ENCODE measurements at regions not wholly inside any gene's neighbourhood (a gene's known extent, or its start where the extent isn't known, plus 50 kb on each side); places are given as distances from the start of the nearest gene placed in this dataset.

DNA sequence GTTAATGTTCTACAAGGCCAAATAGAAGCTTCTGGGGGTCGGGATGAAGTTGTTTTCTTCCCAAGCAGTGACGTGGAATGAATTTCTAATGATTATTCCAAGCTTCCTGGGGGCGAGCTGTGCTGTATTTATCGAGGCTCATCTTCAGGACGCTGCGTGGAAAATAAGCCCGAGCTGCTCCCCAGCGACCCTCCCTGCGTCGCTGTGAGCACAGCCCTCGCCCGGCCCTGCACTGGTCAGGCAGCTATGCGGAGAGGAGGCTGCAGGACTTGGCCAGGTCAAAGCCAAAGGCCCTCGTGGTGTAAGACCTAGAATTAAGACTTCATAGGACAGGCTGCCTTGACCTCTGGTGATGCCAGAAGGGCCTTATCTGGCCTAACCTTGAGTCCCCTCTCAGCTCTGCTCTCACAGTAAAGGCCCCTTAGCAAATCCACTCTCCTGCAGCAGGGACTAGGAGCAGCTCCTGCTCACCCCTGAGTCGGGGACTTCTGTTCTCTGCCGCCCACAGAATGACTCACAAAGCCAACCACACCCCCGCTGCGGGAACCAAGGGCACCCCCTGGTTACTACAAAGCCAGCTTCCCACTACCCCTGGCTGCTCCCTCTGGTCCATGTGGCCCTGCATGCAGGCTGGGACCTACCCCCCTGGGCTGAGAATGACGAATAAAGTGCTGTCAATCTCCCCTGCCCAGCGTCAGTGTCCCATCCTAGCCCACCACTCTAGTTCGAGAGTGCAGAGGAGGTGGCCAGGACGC is 501.6 kb downstream of the TCERG1L start:
- Mint-ChIP-seq H3K36me3 (ENCODE audit: low read depth) (no peaks in the 10 kb centered on the region), H3K4me3 (no peak overlapping the region), H3K27ac (no peak overlapping the region), H3K9me3 (peaks cover 4% of the 10 kb centered on the region), H3K4me1 (ENCODE audit: low read depth) (no peaks in the 10 kb centered on the region), H3K27me3 (ENCODE audit: low read depth) (no peaks in the 10 kb centered on the region)
- DNase-seq (ENCODE audit: low spot score): no peak

DNA sequence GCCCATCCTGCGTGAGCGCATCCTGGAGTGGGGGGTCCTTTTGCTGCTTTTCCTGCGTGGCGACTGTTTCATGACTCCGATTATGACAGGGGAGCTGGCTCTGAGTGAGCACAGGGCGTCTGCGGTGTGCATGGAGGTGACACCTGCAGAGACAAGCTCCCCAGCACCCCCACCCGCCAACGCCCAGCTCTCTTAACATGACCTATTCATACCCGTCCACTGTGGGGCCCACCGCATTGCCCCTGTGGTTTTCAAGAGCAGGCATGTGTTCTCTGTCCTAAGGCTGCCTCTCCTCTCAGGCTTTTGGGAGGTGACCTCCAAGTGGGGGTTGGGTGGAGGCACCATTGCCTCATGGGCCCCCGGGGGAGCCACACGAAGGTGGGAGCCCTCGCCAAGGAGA is 500.7 kb downstream of the TCERG1L start:
- no peaks in the 10 kb centered on the region for H3K4me1 Mint-ChIP-seq (ENCODE audit: low read depth)
- no peak overlapping the region for H3K4me3 Mint-ChIP-seq
- no peaks in the 10 kb centered on the region for H3K36me3 Mint-ChIP-seq (ENCODE audit: low read depth)
- DNase-seq (ENCODE audit: low spot score): no peak
- H3K27ac Mint-ChIP-seq: no peak overlapping the region
- H3K27me3 Mint-ChIP-seq (ENCODE audit: low read depth): no peaks in the 10 kb centered on the region
- peaks cover 4% of the 10 kb centered on the region for H3K9me3 Mint-ChIP-seq

DNA sequence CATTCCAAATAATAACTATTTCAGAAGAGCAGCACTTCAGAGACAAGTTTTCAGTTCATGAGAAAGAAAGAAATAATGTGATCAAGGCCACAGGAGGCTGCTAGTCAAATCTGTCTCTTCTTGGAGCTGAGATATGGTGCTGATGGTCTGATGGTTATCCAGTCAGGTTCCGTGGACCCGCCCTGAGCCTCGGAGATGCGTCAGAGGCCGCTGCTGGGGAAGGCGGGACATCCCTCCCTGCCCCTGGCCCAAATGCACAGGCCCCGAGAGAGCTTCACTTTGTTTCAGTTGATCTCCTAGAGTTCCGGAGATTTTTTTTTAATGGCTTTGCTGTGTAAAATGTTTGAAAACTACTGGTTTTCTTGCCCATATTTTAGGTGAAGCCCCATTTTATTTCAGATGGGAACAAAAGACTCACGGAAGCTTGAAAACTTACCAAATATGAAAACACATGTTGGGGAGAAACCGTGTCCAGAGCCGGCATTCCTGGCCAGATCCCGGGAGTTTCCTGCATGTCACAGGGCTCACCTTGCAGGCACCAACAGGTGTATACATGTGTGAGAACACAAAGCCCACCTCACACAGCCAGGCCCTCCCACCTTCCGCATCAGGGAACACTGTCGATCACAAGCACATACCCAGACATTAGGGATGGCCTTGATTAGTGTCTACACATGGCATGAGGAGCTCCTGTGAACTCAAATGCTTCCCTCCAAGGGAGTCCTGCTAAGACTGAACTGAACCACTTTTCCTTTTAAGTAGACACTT is 499.0 kb downstream of the TCERG1L start:
- no peak overlapping the region for H3K4me3 Mint-ChIP-seq
- H3K27ac Mint-ChIP-seq: no peak overlapping the region
- no peaks in the 10 kb centered on the region for H3K4me1 Mint-ChIP-seq (ENCODE audit: low read depth)
- H3K27me3 Mint-ChIP-seq (ENCODE audit: low read depth): no peaks in the 10 kb centered on the region
- no peaks in the 10 kb centered on the region for H3K36me3 Mint-ChIP-seq (ENCODE audit: low read depth)
- DNase-seq (ENCODE audit: low spot score): no peak
- peaks cover 6% of the 10 kb centered on the region for H3K9me3 Mint-ChIP-seq

DNA sequence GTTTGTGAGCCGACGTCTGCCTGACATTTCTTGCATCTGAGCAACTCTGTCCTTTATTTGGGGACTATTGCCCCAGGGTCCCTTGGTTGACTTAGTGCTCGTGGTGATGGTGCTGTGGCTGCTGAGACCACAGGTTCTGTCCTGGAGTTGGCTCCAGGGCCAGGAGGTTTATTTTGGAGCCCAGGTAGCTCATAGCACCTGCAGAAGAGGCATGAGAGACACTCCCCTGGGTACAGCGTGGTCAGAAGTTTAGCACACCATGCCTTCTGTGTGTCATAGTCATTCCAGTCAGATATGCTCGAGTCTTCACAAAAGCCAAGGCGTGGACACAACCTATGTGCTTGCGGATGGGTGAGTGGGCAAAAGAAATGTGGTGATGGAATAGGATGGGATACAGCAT is 496.9 kb downstream of the TCERG1L start:
- Mint-ChIP-seq H3K4me1 (ENCODE audit: low read depth) (no peaks in the 10 kb centered on the region), H3K4me3 (no peak overlapping the region), H3K9me3 (peaks cover 18% of the 10 kb centered on the region), H3K27me3 (ENCODE audit: low read depth) (no peaks in the 10 kb centered on the region), H3K27ac (no peak overlapping the region), H3K36me3 (ENCODE audit: low read depth) (no peaks in the 10 kb centered on the region)
- DNase-seq (ENCODE audit: low spot score): no peak

DNA sequence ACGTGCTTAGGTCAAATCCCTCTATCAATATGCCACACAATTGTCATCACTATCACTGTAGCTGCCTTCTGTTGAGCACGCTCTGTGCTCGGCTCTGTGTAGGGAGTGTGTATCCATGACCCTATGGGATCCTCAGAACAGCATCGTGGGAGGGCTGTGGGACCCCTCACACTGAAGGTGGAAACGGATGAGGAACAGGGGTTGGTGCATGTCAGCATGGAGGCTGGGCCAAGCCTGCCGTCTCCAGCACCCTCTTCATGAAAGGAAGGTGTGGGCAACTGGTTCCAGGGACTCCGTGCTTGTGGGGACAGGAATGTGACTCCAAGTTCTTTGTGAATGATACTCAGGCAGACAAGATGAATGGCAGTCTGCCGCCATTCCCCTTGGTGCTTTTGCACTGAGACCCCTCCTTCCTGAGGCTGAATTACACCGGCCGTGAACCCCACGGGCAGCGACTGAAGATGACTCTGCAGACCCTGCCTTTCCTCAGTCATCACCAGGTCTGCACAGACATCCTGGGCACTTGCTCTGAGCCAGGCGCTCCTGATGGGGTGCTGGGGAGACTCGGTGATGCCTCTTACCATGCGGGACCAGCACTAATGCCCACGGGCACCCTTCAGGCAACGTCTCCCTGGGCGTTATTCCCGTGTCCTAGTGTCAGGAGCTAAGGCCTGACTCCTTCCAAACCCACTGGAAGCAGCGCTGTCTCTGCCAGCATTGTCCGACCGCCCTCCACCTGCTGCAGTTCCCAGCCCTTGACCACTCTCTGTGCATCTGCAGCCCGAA is 495.2 kb downstream of the TCERG1L start:
- H3K27me3 Mint-ChIP-seq (ENCODE audit: low read depth): no peaks in the 10 kb centered on the region
- H3K4me3 Mint-ChIP-seq: no peak overlapping the region
- H3K36me3 Mint-ChIP-seq (ENCODE audit: low read depth): no peaks in the 10 kb centered on the region
- no peak for DNase-seq (ENCODE audit: low spot score)
- peaks cover 18% of the 10 kb centered on the region for H3K9me3 Mint-ChIP-seq
- no peaks in the 10 kb centered on the region for H3K4me1 Mint-ChIP-seq (ENCODE audit: low read depth)
- H3K27ac Mint-ChIP-seq: no peak overlapping the region

DNA sequence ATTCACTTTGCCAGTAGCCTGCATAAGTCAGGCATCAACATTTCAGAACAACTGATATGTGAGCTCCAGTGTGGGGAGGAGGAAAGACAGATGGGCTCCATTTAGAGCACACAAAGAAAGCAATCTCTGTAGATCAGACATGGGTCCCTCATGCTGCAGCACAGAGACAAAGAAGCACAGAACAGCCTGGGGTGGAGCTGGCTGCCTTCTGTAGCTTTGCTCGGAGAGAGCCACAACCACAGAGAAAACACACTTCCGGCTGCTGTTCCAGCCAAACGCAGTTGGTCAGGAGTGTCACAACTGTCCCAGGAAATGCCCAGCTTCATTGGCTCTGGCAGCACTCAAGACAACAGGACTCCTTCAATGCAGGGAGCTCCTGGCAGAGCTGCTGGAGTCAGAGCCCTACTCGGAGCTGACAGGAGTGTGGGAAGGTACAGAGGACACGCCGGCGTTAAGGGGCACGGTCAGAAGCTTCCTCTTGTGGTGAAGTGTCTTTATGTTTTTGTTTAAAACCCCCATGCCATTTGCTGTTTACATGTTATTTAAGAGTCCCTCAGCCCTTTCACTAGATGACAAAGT is 494.4 kb downstream of the TCERG1L start:
- Mint-ChIP-seq H3K4me3 (no peak overlapping the region), H3K4me1 (ENCODE audit: low read depth) (no peaks in the 10 kb centered on the region), H3K27ac (no peak overlapping the region), H3K9me3 (peaks cover 18% of the 10 kb centered on the region), H3K36me3 (ENCODE audit: low read depth) (no peaks in the 10 kb centered on the region), H3K27me3 (ENCODE audit: low read depth) (no peaks in the 10 kb centered on the region)
- no peak for DNase-seq (ENCODE audit: low spot score)

DNA sequence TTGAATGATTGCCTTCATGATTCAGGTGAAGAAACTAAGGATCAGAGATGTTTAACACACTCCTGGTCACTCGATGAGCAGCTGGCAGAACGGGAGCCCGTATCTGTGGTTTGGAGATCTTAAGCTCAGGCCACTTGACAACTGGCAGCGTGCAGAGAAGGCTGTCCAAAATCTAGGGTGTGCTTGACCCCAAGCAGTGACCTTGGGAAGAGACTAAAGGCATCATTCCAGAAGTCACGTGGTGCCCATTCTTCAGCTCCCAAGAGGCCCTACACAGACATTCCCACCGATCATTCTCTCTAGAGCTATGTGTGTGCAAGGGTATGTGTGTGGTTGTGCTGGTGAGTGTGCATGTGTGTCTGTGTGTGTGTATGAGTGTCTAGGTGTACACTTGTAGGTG is 493.8 kb downstream of the TCERG1L start:
- H3K27ac Mint-ChIP-seq: no peak overlapping the region

DNA sequence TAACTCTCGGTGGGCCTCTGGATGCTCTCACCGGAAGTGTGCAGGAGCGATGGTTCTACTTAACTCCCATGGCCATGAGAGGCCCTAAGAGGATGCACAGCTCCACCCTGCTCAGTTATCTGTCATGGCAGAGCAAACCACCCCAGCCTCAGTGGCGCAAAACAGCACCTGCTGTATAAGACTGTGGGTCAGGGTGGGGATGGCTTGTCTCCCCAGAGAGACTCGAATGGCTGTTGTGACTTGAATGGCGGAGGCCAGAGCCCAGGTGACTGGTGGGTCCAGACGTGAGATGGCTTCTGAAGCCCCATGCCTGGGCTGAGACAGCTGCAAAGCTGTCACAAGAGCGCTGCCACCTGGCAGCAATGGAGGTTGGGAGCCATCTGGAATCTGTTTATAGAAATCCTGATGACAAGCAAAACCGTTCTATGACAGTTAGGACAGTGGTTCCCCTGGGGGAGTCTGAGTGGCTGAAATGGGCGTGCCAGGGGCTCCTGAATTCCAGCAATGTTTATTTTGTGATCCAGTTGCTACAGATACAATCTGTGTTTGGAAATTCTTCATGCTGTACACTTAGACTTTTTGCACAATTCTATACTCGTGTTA is 490.5 kb downstream of the TCERG1L start:
- no peaks in the 10 kb centered on the region for H3K4me1 Mint-ChIP-seq (ENCODE audit: low read depth)
- DNase-seq (ENCODE audit: low spot score): no peak

More for the DNA sequence above, 493.8 kb downstream of the TCERG1L start:
- DNase-seq (ENCODE audit: low spot score): no peak
- no peaks in the 10 kb centered on the region for H3K4me1 Mint-ChIP-seq (ENCODE audit: low read depth)
- H3K9me3 Mint-ChIP-seq: peaks cover 18% of the 10 kb centered on the region
- no peak overlapping the region for H3K4me3 Mint-ChIP-seq
- H3K36me3 Mint-ChIP-seq (ENCODE audit: low read depth): no peaks in the 10 kb centered on the region
- H3K27me3 Mint-ChIP-seq (ENCODE audit: low read depth): no peaks in the 10 kb centered on the region

DNA sequence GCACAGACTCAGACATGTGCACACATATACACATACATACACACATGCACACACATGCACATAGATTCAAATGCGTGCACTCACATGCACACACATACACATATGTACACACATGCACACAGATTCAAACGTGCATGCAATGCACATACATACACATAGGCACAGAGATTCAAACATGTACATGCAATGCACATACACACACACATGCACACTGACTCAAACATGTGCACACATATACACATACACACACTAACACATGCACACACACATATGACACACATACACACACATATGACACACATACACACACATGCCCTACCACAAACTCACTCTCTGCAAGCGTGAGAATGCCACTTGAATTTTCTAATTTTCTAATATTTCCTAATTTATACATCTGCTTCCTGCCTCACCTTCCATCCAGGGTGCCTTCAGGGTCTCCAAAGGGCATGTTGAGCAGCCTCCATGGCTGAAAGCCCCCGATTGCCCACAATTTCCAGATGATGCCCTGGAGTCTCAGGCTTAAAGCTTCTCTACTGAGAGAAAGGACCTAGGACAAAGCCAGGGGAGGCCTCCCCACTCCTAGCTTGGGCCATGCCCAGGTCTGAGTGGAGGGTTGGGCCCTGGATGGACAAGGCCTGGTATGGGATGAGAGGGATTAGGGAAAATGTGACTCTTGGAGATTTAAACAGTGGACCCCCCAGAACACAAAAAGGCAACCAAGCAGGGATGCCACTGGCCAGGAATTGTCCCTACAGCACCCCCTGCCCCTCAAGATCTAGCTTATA is 487.1 kb downstream of the TCERG1L start:
- Mint-ChIP-seq H3K9me3 (peaks cover 29% of the 10 kb centered on the region), H3K27me3 (ENCODE audit: low read depth) (no peaks in the 10 kb centered on the region)
- DNase-seq (ENCODE audit: low spot score): no peak

More for the DNA sequence above, 490.5 kb downstream of the TCERG1L start:
- H3K36me3 Mint-ChIP-seq (ENCODE audit: low read depth): no peaks in the 10 kb centered on the region
- H3K27me3 Mint-ChIP-seq (ENCODE audit: low read depth): no peaks in the 10 kb centered on the region
- no peak overlapping the region for H3K4me3 Mint-ChIP-seq
- no peak overlapping the region for H3K27ac Mint-ChIP-seq
- peaks cover 25% of the 10 kb centered on the region for H3K9me3 Mint-ChIP-seq

DNA sequence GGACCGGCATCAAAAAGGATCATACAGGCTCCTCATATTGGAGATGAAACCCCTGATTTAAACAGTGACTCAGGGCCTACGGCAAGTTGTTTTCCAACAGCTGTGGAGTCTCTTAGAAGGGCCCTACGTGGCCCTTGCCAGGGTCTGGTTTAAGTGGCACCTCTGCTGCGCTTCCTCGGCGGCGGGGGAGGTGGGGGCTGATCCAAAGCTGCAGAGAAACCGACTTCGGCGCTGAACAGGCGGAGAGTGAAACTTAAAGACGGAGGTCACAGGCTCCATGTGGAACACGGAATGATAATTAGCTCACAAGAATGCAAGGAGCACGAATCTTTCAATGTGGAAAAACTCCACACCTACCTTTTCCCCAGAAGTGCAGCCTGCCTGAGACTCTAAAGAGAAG is 477.9 kb downstream of the TCERG1L start:
- H3K9me3 Mint-ChIP-seq: peaks cover 3% of the 10 kb centered on the region
- no peak for DNase-seq (ENCODE audit: low spot score)
- H3K27ac Mint-ChIP-seq: no peak overlapping the region
- H3K4me1 Mint-ChIP-seq (ENCODE audit: low read depth): no peaks in the 10 kb centered on the region
- H3K27me3 Mint-ChIP-seq (ENCODE audit: low read depth): peaks cover under 1% of the 10 kb centered on the region
- no peaks in the 10 kb centered on the region for H3K36me3 Mint-ChIP-seq (ENCODE audit: low read depth)
- H3K4me3 Mint-ChIP-seq: no peak overlapping the region

More for the DNA sequence above, 487.1 kb downstream of the TCERG1L start:
- Mint-ChIP-seq H3K27ac (no peak overlapping the region), H3K4me1 (ENCODE audit: low read depth) (no peaks in the 10 kb centered on the region), H3K4me3 (no peak overlapping the region), H3K36me3 (ENCODE audit: low read depth) (no peaks in the 10 kb centered on the region)

DNA sequence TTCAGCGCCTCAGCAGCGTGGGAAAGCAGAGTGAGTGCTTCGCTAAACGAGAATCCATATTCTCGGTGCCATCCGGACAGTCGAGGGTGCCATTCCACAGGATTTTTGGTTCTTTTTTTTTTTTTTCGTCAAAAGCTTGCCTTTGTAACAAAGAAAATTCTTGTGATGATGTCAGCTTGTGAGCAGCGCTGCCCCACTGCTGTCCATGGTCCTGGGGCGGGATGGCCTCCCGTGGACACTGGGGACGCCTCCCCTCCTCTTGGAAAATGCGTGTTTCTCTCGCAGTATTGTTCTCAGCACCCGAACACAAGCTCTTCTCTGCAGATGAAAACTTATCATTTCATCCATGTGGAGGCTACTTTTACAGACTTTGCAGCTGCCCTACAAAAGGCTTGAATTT is 477.4 kb downstream of the TCERG1L start:
- H3K9me3 Mint-ChIP-seq: peaks cover 3% of the 10 kb centered on the region
- no peaks in the 10 kb centered on the region for H3K4me1 Mint-ChIP-seq (ENCODE audit: low read depth)
- H3K27me3 Mint-ChIP-seq (ENCODE audit: low read depth): peaks cover 2% of the 10 kb centered on the region
- no peak overlapping the region for H3K27ac Mint-ChIP-seq
- no peaks in the 10 kb centered on the region for H3K36me3 Mint-ChIP-seq (ENCODE audit: low read depth)
- no peak for DNase-seq (ENCODE audit: low spot score)
- no peak overlapping the region for H3K4me3 Mint-ChIP-seq

DNA sequence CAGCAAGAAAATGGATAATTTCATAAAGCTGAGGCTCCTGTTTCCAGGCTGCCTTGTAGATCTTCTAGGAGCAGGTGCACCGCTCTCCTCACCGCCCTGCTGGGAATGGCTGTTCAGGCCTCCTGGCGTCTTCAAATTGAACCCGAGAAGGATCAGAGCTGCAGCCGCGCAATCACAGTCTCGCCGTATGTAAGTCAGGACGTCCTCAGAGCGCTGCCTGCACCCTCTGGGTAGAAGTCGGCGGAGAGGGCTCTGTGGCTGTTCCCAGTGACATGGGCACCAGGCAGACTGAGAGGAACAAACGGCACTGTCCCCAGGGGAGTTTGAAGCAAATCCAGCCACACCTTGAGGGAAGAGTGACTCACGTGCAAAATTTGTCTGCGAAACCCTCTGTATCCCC is 476.9 kb downstream of the TCERG1L start:
- H3K27me3 Mint-ChIP-seq (ENCODE audit: low read depth): peaks cover 2% of the 10 kb centered on the region
- H3K9me3 Mint-ChIP-seq: peaks cover 3% of the 10 kb centered on the region
- no peak overlapping the region for H3K4me3 Mint-ChIP-seq
- no peaks in the 10 kb centered on the region for H3K4me1 Mint-ChIP-seq (ENCODE audit: low read depth)
- no peaks in the 10 kb centered on the region for H3K36me3 Mint-ChIP-seq (ENCODE audit: low read depth)
- no peak for DNase-seq (ENCODE audit: low spot score)
- H3K27ac Mint-ChIP-seq: no peak overlapping the region

DNA sequence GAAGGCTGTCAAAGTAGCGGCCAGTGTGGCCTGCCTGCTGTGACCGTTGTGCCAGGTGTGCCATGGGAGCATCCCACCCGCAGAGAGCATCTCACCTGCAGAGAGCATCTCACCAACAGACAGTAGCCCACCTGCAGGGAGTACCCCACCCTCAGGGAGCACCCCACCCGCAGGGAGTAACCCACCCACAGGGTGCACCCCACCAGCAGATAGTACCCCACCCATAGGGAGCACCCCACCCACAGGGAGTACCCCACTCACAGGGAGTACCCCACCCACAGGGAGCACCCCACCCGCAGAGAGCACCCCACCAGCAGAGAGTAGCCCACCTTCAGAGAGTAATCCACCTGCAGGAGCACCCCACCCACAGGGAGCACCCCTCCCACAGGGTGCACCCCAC is 476.5 kb downstream of the TCERG1L start:
- no peak overlapping the region for H3K27ac Mint-ChIP-seq
- H3K9me3 Mint-ChIP-seq: peaks cover 3% of the 10 kb centered on the region
- H3K4me1 Mint-ChIP-seq (ENCODE audit: low read depth): no peaks in the 10 kb centered on the region
- no peak overlapping the region for H3K4me3 Mint-ChIP-seq
- peaks cover 2% of the 10 kb centered on the region for H3K27me3 Mint-ChIP-seq (ENCODE audit: low read depth)
- no peaks in the 10 kb centered on the region for H3K36me3 Mint-ChIP-seq (ENCODE audit: low read depth)
- DNase-seq (ENCODE audit: low spot score): no peak
